GM18520 (cell line): ENCODE measurements at regions not wholly inside any gene's neighbourhood (a gene's known extent, or its start where the extent isn't known, plus 50 kb on each side); places are given as distances from the start of the nearest gene placed in this dataset.

Source experiments
- ATAC-seq: cut with Tn5 transposase; IDR thresholded peaks from one replicate; pipeline ENCODE4 v1.9.1; 2021; ENCODE audit not compliant: unreplicated experiment

DNA sequence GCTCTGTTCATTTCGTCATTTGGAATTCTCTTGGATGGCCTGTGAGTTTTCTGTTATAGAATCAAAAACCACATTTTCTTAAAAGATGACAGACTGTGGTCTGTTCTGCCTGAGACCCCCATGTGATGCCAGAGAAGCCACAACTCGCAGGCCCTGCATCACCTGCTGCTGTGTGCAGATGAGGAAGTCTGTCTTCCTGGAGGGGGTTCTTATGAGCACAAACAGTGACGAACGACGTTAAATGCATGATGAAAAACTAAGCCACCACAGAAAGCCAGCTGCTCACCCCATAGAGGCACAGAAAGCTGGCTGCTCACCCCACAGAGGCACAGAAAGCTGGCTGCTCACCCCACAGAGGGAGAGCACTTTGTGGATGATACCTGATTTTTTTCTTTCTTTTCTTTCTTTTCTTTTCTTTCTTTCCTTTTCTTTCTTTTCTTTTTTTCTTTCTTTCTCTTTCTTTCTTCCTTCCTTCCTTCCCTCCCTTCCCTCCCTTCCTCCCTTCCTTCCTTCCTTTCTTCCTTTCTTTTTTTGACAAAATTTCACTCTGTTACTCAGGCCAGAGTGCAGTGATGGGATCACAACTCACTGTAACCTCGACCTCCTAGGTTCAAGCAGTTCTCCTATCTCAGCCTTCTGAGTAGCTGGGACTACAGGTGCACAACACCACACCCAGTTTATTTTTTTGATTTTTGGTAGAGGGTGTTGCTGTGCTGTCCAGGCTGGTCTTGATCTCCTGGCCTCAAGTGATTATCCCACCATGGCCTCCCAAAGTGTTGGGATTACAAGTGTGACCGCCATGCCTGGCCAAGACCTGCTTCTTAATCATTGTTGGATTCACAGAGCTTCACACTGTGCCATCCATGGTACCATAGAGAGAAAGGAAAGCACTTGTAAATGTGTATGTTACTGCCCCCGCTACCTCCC lies 1191.4 kb downstream of the UQCRFS1 start:
- ATAC-seq = no peak

DNA sequence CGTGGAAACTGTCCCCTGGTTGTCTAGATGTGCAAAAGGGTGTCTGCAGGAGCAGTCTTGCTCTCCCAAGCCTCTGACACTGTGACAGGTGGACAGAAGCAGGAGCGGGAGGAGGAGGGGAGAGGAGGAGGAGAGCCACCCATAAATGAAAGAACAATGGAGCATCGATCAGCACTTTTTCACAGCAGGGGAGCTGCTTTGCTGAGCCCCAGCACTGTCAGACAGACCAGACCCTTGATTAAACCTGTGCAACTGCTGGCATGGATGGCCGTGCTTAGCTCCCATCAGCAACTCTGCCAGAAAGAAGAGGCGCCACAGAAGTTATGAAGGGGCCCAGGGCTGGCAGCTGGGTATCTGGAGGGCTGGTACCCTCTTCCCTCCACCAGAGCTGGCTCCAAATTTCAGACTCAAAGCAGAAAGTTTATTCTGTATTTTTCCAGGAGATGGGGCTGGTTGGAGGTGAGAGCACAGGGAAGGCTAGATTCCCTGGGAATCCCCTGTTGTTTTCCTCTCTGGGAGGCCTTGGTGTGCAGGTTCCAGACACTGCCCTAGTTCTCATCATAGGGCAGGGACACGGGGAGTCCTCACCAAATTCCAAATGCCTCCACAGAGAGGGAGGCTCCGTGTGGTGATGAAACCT lies 1192.2 kb downstream of the UQCRFS1 start:
- no peak for ATAC-seq

DNA sequence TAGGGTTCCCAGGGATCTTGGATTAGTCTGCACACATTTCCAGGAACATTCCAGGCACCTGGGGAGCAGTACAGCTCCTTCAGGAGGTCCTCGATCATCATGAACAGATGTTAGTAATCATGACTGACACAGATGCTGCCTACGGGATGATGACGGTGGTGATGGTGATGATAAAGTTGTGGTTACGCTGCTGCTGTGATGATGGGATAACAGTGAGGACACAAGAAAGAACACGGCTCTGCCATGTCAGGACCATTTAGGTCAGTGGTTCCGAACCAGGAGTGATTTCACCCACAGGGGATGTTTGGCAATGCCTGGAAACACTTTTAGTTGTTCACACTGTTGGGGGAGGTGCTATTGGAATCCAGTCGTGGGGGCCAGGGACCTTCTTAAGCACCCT lies 1193.0 kb downstream of the UQCRFS1 start:
- ATAC-seq = no peak

DNA sequence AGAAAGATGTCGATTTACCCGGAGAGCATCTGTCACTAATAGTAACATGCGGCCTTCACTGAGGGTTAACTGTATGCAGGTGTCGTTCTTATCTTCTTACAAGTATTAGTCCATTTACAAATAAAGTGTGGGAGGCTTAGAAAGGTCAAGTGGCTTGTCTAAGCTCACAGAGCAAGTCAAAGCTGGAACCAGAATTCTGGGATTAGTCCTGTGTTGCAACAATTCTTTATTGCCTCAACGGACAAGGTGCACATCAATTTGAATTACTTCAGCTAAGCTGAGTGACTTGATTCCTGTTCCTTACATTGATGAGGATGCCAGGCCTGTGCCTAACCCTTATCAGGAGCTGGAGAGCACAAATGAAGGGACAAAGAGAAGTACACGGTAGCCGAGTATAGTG lies 1193.6 kb downstream of the UQCRFS1 start:
- ATAC-seq = no peak

DNA sequence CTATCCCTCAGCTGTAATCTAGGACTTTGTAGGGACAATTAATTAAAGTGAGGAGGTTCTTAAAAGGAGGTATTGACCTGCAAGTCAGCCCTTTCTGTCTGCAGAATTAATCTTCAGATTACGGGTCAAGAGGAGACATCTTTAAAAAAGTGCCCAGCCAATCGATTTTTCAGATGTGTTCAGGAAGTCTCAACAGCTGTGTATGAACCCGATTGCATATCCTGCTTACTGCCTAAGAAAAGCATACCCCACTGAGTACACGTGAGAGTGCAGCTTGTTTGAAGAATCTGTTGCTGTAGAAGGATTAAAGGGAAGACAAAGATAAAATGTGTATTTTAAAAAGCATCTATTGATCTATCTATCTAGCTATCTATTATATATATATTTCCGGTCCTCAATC lies 1194.5 kb downstream of the UQCRFS1 start:
- no peak for ATAC-seq

DNA sequence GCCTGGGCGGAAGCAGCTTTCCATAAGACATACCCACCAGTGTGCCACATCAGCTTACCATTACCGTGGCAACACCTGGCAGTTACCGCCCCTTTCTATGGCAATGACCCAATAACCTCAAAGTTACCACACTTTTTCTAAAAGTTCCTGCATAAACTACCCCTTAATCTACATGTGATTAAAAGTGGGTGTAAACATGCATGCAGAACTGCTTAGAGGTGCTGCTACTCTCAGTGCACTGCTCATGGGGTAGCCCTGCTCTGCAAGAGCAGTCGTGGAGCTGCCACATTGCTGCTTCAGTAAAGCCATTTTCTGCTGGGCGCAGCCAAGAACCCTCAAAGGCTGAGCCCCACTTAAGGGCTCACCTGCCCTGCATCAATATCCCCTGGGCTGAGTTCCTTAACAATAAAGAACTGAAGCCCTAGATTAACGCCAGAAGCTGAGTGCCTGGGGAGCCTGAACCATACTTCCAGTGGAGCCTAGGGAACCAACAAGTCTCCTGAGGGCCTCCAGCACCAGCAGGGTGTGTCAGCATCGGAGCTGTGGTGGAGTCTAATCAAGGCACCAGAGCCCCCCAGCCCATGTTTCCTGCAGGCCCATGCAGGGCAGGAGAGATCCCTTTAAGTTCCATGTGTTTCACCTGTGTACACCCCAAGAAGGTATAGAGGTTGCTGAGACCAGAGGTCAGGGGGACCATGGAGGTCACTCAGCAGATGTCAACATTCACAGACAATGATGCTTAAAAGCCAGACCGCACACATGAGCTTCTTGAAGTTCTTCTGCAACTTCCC lies 1198.1 kb downstream of the UQCRFS1 start:
- no peak for ATAC-seq

DNA sequence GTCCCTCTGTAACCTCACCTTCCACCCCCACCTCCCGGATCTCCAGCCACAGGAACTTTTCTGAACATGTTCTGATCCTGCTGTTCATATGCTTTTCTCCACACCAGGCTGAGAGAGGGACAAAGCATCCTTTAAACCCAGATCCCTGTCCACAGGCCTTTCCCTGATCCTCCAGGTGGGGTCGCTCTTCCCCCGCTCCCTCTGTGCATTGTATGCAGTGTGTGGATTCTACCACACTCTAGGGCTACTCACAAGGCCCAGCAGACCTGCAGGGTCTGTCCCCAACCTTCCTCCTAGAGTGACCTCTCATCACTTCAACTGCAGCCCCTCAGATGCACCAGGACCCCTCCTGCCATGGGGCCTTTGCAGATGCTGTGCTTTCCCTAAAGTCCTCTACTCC lies 1200.6 kb downstream of the UQCRFS1 start:
- ATAC-seq = no peak

DNA sequence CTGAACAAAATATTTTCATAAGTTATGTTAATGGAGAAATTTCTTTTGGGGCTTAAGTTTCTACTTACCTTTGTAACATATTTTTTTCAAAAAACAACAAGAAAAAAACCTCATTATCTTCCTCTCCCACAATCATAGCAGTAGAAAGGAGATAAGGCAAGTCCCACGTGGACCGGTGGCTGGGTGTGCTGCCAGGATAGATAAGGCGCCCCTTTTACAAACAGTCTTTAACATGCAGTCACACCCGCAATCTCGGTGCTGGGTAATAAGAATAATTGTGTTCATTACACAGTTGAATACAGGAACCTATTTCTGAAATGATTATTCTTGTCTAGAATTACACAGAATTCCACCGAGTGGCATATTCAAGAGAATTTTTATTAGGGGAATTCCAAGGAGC lies 1202.3 kb downstream of the UQCRFS1 start:
- ATAC-seq = no peak

DNA sequence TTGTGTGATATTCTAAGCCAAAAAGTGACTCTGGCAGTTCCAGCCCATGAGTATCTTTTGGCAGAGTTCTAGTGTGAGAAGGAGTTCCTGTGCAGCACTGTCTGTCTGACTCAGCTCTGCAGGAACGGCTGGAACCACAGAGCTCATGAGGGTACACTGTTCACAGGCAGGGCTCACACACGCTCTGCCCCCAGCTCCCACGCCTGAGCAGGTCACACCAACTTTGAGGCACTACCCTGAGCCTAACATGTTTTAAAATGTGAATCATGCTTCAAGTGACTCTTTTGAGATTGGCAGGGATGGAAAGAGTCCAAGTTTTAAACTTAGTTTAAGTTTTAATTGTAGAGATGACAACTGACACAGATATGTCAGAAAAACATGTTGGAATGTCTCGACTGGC lies 1203.3 kb downstream of the UQCRFS1 start:
- no peak for ATAC-seq

DNA sequence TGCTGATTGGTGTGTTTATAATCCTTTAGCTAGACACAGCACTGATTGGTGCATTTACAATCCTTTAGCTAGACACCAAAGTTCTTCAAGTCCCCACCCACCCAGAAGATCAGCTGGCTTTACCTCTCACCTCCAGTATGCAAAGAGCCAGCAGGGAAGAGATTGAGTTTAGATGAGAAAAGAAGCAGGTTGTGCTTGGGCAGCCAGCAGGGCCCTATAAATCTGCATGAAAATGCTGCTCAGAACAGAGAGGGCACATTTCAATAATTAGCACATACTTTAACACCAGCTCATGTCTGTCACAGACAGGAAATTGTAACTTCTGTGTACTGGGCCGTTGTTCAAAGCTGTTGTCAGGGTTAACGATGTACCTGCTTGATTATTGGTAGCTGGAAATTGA lies 1204.3 kb downstream of the UQCRFS1 start:
- ATAC-seq = no peak

DNA sequence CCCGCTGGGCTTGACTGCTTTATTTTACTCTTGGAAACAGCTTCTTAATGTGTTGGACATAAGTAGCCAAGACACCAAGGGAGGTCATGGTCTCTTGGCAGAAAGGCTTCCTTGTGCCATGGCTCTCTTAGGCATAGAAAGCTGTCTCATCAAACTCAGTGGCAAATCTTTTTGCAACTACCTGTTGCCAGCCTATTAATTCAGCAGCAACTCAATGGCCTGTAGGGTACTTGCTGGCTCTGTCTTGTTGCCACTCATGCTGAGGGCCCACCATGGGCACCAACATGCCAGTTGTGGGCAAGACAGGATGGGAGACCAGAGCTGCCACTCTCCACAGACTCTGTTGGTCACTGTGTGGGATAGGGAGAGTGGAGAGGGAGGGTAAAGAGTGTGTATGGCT lies 1209.4 kb downstream of the UQCRFS1 start:
- ATAC-seq = no peak

DNA sequence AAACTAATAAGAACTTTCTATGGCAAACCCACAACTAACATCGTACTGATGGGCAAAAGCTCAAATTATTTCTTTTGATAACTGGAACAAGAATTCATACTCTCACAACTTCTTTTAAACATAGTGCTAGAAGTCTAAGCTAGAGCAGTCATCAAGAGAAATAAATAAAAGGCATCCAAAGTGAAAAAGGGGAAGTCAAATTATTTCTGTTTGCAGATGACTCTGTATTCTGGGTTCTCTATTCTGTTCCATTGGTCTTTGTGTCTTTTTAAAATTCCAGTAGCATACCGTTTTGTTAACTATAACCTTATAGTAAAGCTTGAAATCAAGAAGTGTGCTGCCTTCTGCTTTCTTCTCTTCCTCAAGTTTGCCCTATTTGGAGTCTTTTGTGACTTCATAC lies 1215.9 kb downstream of the UQCRFS1 start:
- no peak for ATAC-seq

DNA sequence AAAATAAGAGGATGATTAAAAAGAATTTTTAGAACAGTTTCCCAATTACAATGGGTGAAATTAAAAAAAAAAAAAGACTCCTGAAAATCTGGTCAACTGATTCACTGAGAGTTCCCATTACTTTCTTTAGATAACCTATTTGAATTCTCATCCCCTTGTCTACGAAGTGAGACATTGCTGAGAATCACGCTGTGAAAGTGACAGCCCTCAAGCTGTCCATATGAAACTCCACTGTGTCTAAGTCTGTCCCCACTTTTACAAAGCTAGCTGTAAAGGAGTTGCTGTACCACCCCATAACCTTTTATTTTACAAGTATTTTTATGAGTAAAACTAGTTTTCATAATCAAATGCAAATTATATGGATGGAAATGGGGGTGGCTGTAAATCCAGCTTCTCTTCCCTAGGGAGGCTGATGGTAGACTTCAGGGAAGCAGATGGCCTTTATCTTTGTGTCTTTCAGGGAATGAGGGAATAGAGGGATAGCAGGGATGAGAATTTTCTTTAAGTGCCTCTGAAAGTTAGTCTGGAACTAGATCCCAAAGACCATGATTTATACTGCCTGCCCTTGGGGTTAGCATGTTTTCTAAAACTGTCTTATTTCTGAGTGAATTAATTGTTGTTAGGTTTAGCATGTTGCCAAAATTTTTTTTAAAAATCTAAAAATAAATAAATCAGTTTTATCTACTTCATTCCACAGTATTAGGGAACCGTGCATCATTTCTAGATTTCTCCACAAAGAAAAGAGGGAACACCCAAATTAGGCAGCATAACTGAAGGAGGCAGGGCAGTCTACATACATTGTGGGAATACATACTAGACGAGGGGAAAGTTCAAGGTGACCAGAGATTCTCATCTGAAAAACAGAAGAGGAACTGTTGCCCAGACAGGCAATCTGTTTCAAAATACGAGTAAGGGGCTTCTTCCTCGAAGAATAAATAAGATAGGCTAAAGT lies 1219.1 kb downstream of the UQCRFS1 start:
- ATAC-seq = no peak

DNA sequence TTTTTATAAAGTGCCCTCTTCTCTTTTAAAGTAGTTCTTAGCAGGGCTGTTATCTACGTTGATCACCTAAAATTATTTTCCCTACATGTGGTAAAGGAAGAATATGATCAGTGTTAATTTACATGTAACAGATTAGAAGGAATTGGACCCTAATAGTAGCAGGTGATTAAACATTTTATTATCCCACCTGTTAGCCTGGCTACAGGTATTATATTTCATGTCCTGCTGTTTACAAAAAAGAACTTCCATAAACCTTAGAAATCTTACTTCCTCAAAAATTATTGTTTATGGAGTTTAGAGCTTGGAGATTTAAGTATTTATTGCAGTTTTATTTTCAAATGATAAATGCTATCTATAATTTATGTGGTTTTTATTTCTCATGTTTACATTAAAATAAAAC lies 1226.7 kb downstream of the UQCRFS1 start:
- ATAC-seq = no peak

DNA sequence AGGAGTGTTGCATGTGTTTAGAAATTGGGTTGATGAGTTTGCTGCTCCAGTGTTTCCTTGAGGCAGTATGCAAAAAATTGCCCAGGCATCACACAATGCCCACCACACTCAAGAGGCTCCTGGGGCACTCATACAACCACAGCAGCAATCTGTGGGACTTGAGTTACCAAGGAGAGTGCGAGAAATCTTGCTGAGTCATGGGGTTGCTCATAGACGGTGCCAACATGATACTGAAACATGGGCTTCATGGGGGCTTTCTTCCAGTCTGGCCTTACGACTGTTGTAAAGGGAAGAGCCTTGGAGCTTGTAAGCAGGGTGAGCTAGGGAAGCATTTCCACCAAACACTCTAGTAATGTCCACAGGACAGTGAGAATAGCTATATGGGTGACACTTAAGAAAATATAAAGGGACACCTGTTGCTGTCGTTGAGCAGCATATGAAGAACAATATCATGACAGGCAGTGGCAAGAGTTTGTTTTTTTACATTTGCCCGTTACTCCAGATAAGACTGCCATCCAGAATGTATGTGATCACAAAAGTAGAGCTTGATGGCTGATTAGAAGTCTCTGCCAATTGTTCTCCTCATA lies 1237.4 kb downstream of the UQCRFS1 start:
- ATAC-seq = no peak

DNA sequence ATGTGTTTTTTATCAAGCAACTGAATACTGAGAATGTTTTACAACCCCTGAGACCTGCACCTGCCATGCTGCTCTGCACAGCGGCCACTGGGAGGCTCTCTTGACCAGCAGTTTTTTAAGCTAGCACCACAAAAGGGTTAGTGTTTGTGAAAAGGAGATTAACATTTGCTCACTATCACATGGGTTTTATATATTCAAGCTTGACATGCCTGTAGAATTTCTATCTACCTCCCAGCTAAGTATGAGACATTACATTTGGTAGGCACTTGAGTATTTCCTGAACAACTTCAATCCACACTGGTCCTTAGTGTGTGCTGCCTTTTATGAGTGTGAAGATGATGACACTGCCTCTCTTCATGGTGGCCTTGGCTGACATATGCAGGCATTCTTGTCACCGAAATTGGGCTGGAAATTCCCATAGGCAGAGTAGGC lies 1238.9 kb downstream of the UQCRFS1 start:
- no peak for ATAC-seq

DNA sequence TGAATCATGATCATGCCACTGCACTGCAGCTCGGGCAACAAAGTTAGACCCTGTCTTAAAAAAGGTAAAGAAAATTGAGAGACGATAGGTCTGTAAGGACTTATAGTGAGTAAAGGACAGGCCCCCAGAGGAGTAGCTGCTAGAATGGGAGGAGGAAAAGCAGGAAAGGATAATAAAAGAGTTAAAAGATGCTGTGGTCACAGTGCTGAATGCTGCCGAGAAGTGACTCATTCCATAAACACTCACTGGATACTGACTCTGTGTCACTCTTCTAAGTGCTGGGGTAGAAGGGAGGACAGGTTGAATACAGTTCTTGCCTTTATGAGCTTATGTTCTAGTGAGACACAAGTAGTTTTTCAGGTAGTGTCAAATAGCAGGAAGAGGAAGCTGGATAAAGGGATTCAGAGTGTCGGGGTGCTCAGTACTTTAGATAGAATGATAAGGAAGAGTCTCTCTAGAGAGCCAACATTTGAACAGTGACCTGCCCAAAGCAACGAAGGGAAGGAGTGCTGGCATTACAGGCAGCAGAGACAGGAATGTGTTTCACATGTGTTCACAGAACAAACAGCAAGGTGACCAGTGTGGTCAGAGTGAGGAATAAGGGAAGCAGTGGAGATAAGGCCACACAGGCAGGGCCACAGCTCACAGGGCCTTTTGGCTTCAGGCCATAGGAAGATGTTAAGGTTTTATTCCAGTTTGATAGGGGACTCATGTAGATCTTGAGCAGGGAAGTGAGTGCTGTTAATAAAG lies 1240.5 kb downstream of the UQCRFS1 start:
- no peak for ATAC-seq

DNA sequence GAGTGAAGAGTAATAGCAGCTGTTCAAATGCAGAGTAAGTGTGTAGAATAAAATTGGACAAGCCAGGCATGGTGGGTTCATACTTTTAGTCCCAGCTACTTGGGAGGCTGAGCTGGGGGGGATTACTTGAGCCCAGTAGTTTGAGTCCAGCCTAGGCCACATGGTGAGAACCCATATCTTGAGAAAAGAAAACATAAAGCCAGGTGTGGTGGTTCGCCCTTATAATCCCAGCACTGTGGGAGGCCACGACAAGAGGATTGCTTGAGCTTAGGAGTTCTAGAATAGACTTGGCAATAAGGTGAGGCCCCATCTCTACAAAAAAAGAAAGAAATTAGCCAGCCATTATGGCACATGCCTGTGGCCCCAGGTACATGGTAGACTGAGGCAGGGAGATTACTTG lies 1241.1 kb downstream of the UQCRFS1 start:
- ATAC-seq = no peak

DNA sequence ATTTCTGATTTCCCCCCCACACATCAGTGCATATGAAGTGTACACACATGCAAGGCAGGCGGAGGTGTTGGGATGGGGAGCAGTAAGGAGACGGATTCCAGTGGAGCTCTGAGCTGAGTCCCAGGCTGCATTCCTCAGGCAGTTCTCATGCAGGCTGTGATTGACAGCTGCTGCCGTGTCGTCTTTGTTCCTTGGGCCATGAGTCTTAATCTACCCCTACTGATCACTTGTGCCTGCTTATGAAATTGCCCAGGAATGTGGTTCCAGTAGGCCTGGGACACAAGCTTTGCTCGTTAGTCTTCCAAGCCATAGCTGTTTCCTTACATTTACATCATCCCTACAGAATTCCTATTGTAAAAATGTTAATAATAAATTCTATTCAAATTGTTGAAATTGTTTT lies 1241.9 kb downstream of the UQCRFS1 start:
- no peak for ATAC-seq
